ENCODE measurements at regions not wholly inside any gene's neighbourhood (a gene's known extent, or its start where the extent isn't known, plus 50 kb on each side); places are given as distances from the start of the nearest gene placed in this dataset.

GRCh38 chr1:221350091-221350490 lies 391.8 kb downstream of the DUSP10 start:
- TF ChIP-seq CTCF (IDR thresholded peaks at IDR 0.05; ENCODE audit: poor library complexity, severe bottlenecking) (no peak), SMC3 (conservative IDR thresholded peaks at IDR 0.05; ENCODE audit: poor library complexity) (no peak)
